HG03025 (cell line): ENCODE measurements at regions not wholly inside any gene's neighbourhood (a gene's known extent, or its start where the extent isn't known, plus 50 kb on each side); places are given as distances from the start of the nearest gene placed in this dataset.

Experiments
- ATAC-seq: cut with Tn5 transposase; IDR thresholded peaks from one replicate; pipeline ENCODE4 v1.9.1; 2021; ENCODE audit warnings: mild to moderate bottlenecking, moderate library complexity; ENCODE audit not compliant: unreplicated experiment, low FRiP score

DNA sequence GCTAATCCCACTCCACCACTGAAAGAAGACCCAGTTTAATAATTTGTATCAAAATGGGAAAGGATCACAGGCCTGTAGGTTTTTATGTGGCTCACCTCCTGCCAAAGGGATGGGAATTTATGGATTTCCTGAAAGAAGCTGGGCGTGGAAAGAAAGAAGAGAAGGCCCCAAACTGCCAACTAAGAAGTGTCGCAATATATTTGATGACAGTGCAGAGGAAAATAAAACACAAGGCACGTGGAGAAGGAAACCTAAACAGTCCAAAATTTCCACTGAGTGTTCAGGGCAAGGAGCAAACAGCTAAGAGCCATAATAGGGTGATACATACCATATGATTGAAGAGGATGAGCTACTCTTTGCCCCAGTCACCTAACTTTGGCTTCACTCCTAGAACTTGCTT is 667.2 kb downstream of the GATA3 start:
- no peak for ATAC-seq

DNA sequence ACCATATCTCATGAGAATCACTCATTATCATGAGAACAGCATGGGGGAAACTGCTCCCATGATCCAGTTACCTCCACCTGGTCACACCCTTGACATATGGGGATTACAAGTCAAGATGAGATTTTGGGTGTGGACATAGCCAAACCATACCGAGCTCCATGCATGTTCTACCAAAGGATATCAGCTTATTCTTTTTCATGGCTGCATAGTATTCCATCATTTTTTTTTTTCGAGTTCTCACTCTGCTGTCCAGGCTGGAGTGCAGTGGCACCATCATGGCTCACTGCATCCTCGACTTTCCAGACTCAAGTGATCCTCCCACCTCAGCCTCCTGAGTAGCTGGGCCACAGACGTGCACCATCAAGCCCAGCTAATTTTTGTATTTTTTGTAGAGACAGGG is 668.3 kb downstream of the GATA3 start:
- ATAC-seq: no peak

DNA sequence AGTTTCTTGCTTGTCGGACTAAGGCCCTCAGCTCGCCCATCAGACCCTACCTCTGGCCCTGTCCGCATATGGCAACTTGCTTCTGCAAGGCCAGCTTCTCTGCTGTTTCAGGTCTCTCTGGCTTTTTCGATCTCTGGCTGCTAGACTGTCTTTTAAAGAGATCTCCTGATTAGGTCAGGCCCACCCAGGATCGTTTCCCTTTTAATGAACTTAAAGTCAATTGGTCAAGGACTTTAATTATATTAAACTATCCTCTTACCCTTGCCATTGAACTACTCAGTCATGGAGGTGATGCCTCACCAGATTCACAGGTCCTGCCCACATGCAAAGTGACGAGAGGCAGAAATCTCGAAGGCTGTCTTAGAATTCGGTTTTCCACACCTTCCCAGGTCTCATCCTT is 670.9 kb downstream of the GATA3 start:
- ATAC-seq: no peak

DNA sequence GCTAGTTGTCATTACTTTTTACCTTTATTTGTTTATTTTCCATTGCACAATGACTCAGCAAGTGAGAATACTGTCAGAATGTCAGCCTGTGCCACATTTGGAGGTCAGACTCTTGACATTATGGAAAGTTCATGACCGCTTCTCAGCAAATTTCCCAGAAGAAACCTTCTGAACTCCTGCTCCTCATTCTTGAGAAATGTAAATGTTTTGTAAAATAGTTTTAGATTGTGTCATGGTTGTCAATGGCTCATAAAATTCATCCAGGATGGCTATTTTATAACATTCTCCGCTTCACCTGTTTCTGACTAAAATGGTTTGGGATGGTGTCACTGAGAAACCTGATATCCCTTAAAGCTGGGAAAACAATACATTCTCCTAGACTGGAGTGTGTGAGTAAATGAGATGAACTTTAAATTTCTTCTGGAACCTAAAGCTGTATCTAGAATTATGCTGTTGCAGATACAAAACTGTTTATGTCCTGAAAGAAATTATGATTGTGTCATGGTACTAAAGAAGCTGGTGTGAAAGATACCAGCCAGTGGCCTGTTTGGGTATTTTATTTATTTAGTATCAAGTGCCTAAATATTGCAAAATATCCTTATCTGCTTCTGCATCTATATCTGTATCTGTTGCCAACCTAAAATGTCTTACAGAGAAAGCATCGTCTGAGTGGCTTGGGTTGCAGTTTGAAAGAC is 671.7 kb downstream of the GATA3 start:
- ATAC-seq: no peak

DNA sequence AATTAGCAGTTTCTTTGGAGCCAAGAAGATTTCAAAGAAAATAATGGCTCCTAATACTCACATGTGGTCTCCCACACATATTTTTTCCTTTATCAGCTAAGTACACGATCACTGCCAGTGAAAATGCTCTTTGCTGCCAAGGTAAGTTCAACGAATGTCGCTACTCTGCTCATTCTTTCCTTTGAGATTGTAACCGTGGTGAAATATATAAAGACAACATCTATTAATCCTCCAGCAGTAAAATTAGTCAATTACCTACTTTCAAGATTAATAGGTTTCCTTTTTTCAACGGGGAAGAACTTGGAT is 672.2 kb downstream of the GATA3 start:
- ATAC-seq: no peak

DNA sequence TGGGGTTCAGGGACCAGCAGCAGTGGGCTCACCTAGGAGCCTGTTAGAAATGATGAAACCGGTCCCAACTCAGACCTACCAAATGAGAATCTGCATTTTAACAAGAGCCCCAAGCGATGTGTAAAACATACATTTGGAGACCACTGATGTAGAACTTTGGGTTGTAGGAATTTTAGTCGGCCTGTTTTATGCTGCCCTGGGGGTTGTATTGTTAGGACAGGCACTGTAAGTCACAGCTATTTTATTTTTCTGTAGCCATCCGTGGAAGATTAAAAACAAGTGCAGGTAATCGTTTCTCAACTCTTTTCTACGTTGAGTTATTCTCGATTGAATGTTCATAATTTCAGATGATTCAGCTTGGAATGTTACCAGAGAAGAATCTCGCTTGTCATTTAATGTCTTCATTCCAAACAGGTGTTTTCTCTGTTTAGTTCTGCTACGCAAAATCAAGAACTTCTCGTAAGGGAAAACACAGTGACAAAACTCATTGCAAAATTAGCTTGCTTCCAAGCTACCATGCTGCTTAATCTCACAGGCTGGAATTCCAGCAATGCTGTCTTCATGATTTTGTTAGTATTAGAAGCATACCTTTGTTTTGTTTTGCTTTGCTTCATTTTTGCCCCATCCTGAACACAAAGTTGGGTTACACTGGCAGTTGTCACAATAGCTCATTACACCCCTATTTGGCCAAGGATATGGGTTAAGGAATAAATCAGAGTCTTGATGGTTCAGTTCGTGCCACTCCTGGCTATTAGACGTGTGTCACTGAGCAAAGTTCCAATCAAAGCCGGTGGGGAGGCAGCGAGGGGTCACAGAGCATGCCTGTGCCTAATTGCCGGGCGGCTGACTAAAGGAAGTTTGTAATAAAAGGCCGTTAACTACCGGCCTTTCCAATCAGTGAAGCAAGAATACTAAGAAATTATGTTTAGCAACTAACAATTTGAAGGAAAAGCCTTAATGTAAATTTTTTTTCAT is 676.9 kb downstream of the GATA3 start:
- no peak for ATAC-seq

DNA sequence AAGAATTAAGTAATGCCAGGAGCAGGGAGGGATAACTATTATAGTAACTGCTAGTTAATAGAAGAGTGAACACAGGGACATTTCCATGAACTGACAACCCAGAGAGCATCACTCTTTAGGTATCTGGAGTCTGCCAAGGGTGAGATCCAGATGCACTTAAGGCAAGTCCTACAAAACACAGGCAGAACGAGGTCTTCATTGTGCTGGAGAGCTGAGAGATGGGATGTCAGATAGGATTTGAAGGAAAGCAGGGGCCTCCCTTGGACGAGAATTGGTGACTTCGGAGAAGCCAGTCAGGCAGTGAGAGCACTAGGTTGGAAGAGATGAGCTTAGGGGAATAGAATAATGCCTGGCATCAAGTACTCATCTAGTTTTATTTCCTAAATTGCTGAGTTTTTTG is 684.5 kb downstream of the GATA3 start:
- ATAC-seq: no peak

DNA sequence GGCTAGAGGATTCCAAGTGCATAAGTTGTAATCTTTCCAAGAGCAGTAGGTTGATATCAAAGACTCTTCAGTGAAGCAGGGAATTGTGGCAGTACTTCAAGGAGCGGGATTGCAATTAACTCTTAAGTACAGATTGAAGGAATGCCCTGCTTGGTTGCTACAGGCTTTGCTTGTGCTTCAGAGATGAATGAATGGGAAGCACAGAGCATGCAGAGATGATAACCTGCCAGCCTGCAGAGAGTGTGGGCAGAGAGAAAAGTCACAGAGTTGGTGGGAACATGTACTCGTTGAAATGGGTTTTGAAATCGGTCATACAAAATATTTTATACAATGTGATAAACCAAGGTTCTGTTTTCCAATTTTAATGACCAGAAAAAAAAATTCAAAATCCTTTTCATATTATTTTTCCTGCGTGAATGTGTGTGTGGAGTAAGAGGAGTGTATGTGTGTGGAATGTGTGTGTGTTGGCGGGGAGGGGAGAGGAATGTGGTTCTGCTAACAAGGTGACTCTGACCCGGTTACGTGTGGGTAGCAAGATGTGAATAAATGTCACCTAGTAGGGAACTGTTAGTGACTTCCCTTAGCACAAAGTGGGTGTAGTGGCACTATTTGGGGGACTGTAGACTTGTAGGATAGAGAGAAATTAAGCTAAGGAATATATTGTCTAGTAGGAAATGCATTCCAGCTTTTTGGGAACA is 697.8 kb downstream of the GATA3 start:
- ATAC-seq: no peak

DNA sequence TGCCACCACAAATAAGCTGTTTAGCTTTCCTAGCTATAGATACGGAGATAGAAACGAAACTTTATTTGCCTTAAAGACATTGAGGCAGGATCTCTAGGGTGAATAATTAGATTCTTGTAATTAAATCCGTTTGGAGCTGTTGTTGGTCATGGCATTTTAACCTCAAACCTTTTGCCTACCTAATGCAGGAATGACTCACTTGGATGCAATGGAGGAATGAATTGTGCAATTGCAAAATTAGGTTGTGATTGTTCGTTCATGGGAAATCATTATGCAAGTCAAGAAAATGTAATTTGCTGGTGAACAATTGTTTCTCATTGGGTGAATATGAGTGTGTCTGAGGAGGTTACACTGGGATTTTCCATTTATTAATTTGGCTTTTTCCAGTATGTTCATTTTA is 703.5 kb downstream of the GATA3 start:
- ATAC-seq: no peak

DNA sequence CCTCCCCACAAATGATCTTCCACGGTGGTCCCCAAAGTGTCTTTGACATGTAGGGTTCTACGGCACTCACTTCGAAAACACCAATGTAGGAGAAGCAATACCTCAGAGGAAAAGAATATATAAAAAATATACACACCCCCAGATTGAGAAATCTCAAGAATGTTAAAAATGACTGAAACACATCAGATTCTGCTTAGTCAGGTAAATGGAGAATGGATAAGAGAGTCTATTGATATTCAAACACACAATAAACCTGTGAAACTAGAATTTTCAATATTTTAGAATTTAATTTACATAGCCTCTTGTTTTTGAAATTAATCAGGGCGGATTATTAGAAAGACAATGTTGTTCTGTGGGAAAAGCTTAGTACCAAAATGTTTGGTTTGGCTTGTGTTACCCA is 712.4 kb downstream of the GATA3 start:
- ATAC-seq: no peak

DNA sequence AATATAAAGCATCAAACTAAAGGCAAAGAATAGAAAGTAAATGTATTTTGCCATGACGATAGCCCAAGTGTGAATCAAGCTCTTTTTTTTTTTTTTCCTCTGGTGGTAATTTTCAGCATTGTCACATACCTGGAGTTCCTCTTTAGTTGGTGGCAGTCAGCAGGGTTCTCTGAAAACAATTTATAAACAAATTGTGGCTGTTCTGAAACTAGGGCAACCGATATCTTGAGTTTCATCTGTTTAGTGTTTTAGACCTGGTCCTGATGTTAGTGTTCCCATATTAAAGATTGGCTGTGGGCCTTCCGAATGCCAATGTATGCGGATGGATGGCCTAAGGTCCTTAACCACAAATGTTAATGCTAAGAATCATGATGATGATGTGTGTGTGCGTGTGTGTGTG is 713.1 kb downstream of the GATA3 start:
- ATAC-seq: no peak

DNA sequence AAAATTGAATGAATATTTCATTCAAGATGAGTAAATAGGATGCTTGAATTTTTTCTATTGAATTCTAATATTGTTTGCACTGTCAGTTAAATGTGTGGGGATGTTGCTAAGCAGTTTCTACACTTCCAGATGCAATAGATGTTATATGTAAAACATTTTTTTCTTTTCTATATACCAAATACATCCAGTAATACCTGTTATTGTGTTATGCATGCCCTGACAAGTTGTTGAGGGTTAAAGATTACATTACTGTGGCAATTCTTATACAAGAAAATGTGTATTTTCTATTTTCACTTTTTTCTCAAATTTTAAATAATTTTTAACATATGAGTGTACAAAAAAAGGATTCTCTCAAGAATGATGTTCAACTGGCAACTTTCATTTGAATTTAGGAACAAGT is 713.9 kb downstream of the GATA3 start:
- no peak for ATAC-seq

DNA sequence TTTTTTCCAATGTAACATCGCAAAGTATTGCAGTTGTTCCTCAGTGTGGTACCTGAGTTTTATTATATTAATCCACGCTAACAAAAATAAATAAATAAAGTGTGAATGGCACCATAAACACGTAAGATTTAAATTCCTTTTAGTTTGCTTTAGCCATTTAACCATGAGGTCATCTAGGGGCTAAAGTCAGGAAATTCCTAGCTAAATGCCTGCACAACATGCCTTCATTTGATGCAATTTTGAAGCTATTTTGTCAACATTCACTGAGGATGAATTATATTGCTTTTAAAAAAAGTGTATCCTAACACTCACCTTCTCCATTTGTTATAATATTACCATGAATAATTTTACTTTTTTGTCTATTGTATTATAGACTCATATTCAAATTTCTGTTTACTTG is 714.4 kb downstream of the GATA3 start:
- no peak for ATAC-seq

DNA sequence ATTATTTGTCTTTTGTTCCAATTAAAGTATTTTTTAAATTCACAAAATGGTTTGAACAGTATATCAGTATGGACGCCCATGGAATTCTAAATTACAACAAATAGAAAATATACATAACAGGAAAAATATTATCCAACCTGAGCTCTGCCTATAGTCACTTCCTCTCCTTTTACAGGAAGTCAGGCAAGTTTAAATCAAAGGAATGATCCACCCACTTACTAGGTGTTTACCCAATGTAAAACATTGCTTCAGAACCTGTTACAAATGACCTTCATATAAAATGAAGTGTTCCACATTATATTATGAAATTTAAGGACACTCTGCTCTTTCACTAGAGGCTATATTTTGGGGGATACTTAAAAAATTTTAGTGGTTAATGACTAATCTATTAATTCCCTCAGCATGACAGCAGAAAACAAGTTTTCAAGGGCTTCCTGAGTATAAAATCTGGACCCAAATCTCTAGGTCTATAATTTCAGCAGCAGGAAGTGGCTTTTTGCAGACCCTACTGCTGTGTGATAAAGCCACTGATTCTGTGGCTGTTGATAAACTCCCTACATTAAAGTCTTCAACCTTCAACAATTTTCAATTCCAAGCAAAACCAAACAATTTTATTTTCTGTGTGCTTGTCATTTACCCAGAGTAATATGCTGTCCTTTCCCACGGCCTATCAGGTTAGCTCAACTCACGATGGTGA is 722.6 kb downstream of the GATA3 start:
- no peak for ATAC-seq

DNA sequence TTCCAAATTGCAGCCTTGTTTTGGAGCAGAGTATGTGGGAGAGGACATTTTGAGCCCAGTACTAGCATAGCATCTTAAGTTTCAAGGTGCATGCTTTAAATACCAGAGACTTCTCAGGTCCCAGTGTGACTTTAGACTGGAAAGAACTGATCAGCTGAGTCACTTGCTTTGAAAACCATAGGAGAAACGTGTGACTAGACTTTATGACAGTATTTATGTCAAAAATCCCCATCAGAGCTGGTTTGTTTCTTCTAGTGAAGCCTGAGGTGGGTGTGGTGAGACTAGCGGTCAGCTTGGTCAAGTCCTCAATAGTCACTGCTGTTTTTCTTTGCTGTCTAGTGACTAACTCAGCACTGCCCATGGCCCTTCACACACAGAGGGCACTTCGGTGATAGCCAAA is 724.2 kb downstream of the GATA3 start:
- ATAC-seq: no peak

DNA sequence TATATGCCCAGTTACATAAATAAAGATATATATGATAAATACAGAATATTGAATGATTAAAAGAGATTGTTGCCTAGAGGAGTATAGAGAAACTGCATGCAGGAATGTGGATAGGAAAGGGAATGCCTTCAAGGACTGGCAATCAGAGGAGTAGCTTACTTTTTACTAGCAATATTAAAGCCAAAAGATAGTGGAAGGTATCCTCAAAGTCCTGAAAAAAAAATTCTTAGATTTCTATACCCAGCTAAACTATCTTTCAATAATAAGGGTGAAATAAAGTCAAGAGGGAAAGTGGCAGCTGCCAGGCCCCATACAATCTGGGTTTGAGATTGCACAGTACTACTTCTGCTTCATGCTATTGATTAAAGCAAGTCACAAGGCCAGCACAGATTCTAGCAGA is 733.2 kb downstream of the GATA3 start:
- no peak for ATAC-seq

DNA sequence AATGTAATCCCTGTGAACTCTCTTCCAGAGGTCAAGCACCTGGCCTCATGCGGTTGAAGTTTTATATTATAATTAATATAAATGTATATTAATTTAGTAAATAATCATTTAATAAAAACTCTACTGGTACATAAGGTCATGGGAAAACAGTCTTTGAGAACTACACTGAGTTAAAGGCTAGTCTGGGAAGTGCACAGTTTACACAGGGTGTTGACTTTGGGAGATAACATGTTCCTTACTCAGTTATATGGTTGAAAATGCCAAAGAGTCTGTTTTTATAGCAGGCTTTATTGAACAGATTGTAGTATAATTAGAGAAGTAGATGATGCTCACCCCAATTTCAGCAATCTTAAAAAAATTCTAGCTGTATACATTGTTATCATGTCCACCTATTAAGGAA is 735.9 kb downstream of the GATA3 start:
- no peak for ATAC-seq

DNA sequence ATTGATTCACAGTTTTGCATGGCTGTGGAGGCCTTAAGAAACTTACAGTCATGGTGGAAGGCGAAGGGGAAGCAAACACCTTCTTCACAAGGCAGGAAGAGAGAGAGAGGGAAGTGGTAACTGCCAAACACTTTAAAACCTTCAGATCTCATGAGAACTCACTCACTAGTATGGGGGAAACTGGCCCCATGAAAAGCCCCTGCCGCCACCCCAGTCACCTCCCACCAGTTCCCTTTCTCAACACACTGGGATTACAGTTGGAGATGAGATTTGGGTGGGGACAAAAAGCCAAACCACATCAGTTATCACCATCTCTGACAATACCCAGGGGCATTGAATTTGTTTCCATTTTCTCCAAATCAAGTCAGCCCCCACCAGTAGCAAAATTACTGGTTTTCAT is 740.4 kb downstream of the GATA3 start:
- ATAC-seq: no peak

DNA sequence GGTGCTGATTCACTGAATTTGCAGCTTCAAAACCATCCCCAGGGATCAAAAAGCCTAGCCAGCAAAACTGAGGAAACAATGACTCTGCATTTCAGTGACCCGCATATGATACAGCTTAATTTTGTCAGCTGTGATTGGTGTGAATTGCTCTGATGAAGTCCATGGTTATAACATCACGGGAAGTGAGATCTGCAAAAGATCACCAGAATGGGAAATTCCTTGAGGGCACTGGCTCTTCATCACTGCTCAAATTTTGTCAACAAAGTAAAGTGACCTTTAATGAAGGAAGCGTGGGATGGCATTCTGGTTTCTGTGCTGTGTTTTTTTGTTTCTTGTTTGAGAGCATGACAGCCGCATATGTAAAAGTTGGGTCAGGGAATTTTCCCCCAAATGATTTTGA is 745.9 kb downstream of the GATA3 start:
- no peak for ATAC-seq

DNA sequence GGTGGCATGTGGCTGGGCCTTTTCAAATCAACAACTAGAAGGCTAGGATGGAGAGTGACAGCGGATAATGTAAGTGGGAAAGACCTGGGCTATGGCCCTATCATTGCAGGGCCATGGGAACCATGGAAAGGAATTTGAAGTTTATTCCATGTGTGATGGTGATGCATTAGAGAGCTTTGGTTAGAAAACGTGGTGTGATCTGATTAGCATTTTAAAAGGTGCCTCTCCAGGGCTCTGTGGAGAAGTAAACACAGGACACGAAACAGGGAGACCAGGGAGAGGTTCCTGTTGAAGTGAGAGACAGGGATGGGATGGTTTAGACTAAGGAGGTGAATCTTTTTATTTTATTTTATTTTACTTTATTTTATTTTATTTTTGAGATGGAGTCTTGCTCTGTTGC is 749.5 kb downstream of the GATA3 start:
- ATAC-seq: no peak

DNA sequence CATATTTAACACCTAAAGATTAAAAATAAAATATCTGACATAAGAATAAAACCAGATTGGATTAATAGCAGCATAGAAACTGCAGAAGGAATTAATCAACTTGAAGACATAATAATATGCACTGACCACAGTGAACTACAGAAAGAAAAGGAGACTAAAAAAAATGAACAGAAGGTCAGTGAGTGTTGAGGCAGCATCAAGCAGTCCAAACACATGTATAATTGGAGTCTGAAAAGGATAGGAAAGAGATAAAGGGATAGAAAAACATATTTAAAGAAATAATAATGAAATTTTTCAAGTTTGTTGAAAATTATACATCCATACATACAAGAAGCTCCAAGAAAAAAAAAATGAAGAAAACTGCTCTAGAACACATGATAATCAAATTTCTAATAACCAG is 756.2 kb downstream of the GATA3 start:
- ATAC-seq: no peak
